GM13976 (cell line): ENCODE measurements at regions not wholly inside any gene's neighbourhood (a gene's known extent, or its start where the extent isn't known, plus 50 kb on each side); places are given as distances from the start of the nearest gene placed in this dataset.

ENCODE experiments used
- DNase-seq: peaks from one replicate; pipeline ENCODE4 v3.0.0; 2012; ENCODE audit warnings: low spot score
- CTCF ChIP-seq: IDR thresholded peaks from 2 replicates; pipeline ENCODE4 v1.5.1; 2012; ENCODE audit warnings: borderline replicate concordance, mild to moderate bottlenecking; ENCODE audit not compliant: insufficient read depth; ENCODE audit errors: extremely low read depth, missing control alignments, control extremely low read depth
- in situ Hi-C: fragments of 300-500 bp; cut with MboI; formaldehyde crosslinking; loops from one replicate; pipeline ENCODE4 v1.12.0; 2022; ENCODE audit warnings: low sequenced_read_pairs, mixed read lengths, inconsistent platforms; ENCODE audit not compliant: unreplicated experiment

GRCh38 chr16:86289907-86290306, 220.4 kb upstream of the FOXF1 start:
- no peak for TF ChIP-seq CTCF
- no peak for DNase-seq
- in situ Hi-C loops: no loop called here

GRCh38 chr16:86291491-86291890, 218.8 kb upstream of the FOXF1 start:
- no peak for TF ChIP-seq CTCF
- in situ Hi-C loops: no loop called here
- DNase-seq: no peak

DNA sequence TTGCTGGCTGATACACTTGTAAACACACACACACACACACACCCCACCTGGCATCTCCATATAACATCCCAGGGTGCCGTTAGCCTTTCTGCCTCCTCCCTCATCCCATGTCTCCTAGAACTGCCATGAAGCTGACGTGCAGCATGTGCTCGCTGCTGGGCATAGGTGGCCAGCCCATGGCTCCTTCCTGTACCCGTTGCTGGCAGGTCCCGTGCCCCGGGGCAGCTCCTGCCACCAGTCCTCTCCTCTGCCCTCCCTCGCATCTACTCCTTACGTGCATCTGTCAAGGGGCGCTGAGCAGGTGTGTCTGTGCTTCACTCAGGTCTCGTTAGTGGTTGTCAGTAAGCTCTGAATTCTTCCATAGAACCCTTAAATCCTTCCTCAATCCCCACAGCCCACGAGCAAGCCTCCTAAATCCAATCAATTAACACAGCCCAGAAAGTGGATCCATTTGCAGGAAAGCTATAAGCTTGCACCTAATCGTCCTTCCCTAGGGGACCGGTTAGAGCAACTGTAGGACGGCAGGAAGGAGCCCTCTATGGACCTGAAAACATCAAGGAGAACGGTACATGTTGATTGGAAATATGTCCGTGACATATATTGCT, 218.1 kb upstream of the FOXF1 start:
- DNase-seq: no peak
- in situ Hi-C loops: no loop called here

DNA sequence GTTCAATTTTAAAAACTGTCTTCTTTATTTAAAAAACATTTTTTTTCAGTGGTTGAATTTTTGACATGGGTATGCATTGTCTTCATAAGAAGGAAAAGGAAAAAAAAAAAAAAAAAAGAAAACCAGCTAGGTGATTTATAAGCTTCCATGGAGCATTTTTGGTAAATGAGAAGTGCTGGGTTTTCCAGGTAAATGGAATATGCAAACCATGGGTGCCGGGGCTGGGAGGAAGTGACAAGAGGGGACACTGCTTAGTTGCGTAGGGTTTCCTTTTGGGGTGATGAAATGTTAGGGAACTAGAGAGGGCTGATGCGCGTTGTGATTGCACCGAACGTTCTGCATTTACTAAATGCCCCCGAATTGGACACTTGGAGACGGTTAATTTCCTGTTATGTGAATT, 217.4 kb upstream of the FOXF1 start:
- no peak for DNase-seq
- in situ Hi-C loops: no loop called here
- no peak for TF ChIP-seq CTCF

More for the DNA sequence above, 218.1 kb upstream of the FOXF1 start:
- TF ChIP-seq CTCF: no peak

GRCh38 chr16:86293906-86294305, 216.4 kb upstream of the FOXF1 start:
- no peak for TF ChIP-seq CTCF
- in situ Hi-C loops: no loop called here
- no peak for DNase-seq

GRCh38 chr16:86294535-86295196, 215.7 kb upstream of the FOXF1 start:
- in situ Hi-C loops: no loop called here
- DNase-seq: no peak
- no peak for TF ChIP-seq CTCF
